SK-N-SH (cell line): ENCODE measurements at regions not wholly inside any gene's neighbourhood (a gene's known extent, or its start where the extent isn't known, plus 50 kb on each side); places are given as distances from the start of the nearest gene placed in this dataset.

Source experiments
- CTCF ChIA-PET: fragments of 300-600, 350-600 bp; formaldehyde crosslinking; extraction: SDS; loops from one replicate; lab custom pipeline; 2021; lab: Yijun Ruan, JAX
- POLR2A ChIA-PET: fragments of 350-600 bp; sonication (Branson Sonifier 250); formaldehyde crosslinking; extraction: SDS; loops from one replicate; lab custom pipeline; 2020; ENCODE audit warnings: antibody characterized with exemption, inconsistent platforms; lab: Yijun Ruan, JAX
- DNase-seq: peaks from one replicate; pipeline ENCODE4 v3.0.0; 2012
- H2AFZ ChIP-seq: fragments of 200-600 bp; sonication (generic); 2 replicates; pipeline ENCODE4 v1.8.1; 2016; ENCODE audit warnings: antibody characterized with exemption, mild to moderate bottlenecking, low read depth
- H3F3A ChIP-seq: fragments of 200-600 bp; sonication (generic); replicated peaks from 2 replicates; pipeline ENCODE3; 2016; ENCODE audit warnings: antibody characterized with exemption, mild to moderate bottlenecking; ENCODE audit not compliant: insufficient read depth
- H3K27ac ChIP-seq, 2 experiments: fragments of 200-500 bp in 1 of 2; fragments of 200-600 bp in 1 of 2; sonication (Bioruptor generic) in 1 of 2; sonication (generic), shearing (Covaris generic) in 1 of 2; 2 replicates each; pipeline versions ENCODE4 v1.5.1 to v1.6.1; 2014 to 2016; ENCODE audit warnings: low read depth in 2 of 2, inconsistent platforms in 1 of 2, low read length in 1 of 2, mild to moderate bottlenecking in 1 of 2, mixed read lengths in 1 of 2
- H3K27me3 ChIP-seq: fragments of 200-600 bp; sonication (generic), shearing (Covaris generic); 2 replicates; pipeline ENCODE4 v1.6.1; 2016; ENCODE audit warnings: mixed run types; ENCODE audit not compliant: insufficient read depth
- H3K36me3 ChIP-seq, 2 experiments: fragments of 200-500 bp in 1 of 2; fragments of 200-600 bp in 1 of 2; sonication (Bioruptor generic) in 1 of 2; sonication (generic) in 1 of 2; replicated peaks in 1 of 2; 2 replicates each; pipeline versions ENCODE3 to v1.5.1; 2014 to 2016; ENCODE audit warnings: low read length in 1 of 2, mild to moderate bottlenecking in 1 of 2; ENCODE audit not compliant: insufficient read depth in 2 of 2, control insufficient read depth in 1 of 2
- H3K4me1 ChIP-seq, 2 experiments: fragments of 200-500 bp in 1 of 2; fragments of 200-600 bp in 1 of 2; sonication (Bioruptor generic) in 1 of 2; sonication (generic), shearing (Covaris generic) in 1 of 2; 2 replicates each; pipeline versions ENCODE4 v1.5.1 to v1.6.1; 2014 to 2016; ENCODE audit warnings: low read depth in 1 of 2, low read length in 1 of 2, mixed run types in 1 of 2; ENCODE audit not compliant: insufficient read depth in 2 of 2, control insufficient read depth in 1 of 2
- H3K4me2 ChIP-seq: fragments of 200-600 bp; sonication (generic), shearing (Covaris generic); 2 replicates; pipeline ENCODE4 v1.6.1; 2017; ENCODE audit warnings: mixed run types
- H3K4me3 ChIP-seq, 2 experiments: fragments of 200-500 bp in 1 of 2; fragments of 200-600 bp in 1 of 2; sonication (Bioruptor generic) in 1 of 2; sonication (generic), shearing (Covaris generic) in 1 of 2; 2 replicates each; pipeline versions ENCODE4 v1.5.1 to v1.8.1; 2014 to 2016; ENCODE audit warnings: low read depth in 2 of 2, inconsistent platforms in 1 of 2, low read length in 1 of 2, mild to moderate bottlenecking in 1 of 2, mixed read lengths in 1 of 2, moderate library complexity in 1 of 2
- H3K79me2 ChIP-seq: fragments of 200-600 bp; sonication (generic); 2 replicates; pipeline ENCODE4 v1.8.1; 2017; ENCODE audit warnings: mild to moderate bottlenecking; ENCODE audit not compliant: insufficient read depth
- H3K9ac ChIP-seq: fragments of 200-600 bp; sonication (generic); 2 replicates; pipeline ENCODE4 v1.6.1; 2017; ENCODE audit warnings: mixed run types
- H3K9me2 ChIP-seq: fragments of 200-600 bp; sonication (generic); 2 replicates; pipeline ENCODE4 v1.6.1; 2017; ENCODE audit warnings: mixed run types
- H3K9me3 ChIP-seq: fragments of 200-600 bp; sonication (generic); 2 replicates; pipeline ENCODE4 v1.6.1; 2017; ENCODE audit warnings: mixed run types, mild to moderate bottlenecking, moderate library complexity
- H4K20me1 ChIP-seq: fragments of 200-600 bp; sonication (generic); 2 replicates; pipeline ENCODE4 v1.6.1; 2017; ENCODE audit warnings: mild to moderate bottlenecking, mixed run types; ENCODE audit not compliant: insufficient read depth
- CTCF ChIP-seq: fragments of 200-600 bp; sonication (generic); IDR thresholded peaks from 2 replicates; pipeline ENCODE4 v1.6.1; 2017; ENCODE audit warnings: antibody characterized with exemption, mild to moderate bottlenecking, moderate library complexity
- ELF1 ChIP-seq: IDR thresholded peaks from 2 replicates; pipeline ENCODE4 v1.4.0; 2012
- EP300 ChIP-seq, 2 experiments: IDR thresholded peaks; 2 replicates each; pipeline versions ENCODE4 v1.4.0 to v1.6.1; 2012; ENCODE audit warnings: borderline replicate concordance in 1 of 2, low read depth in 1 of 2, low read length in 1 of 2
- FOXJ3 ChIP-seq: sonication (generic); formaldehyde crosslinking; IDR thresholded peaks from 2 replicates; pipeline ENCODE4 v1.5.1; 2020; ENCODE audit warnings: mild to moderate bottlenecking, missing genetic modification reagents
- GABPA ChIP-seq: IDR thresholded peaks from 2 replicates; pipeline ENCODE4 v1.4.0; 2012; ENCODE audit warnings: low read depth, mild to moderate bottlenecking
- JUND ChIP-seq: IDR thresholded peaks from 2 replicates; pipeline ENCODE4 v1.4.0; 2012
- MAX ChIP-seq: IDR thresholded peaks from 2 replicates; pipeline ENCODE4 v1.4.0; 2012; ENCODE audit warnings: low read depth
- MEF2A ChIP-seq: IDR thresholded peaks from 2 replicates; pipeline ENCODE4 v1.4.0; 2012; ENCODE audit warnings: low read depth, borderline replicate concordance
- RAD21 ChIP-seq: IDR thresholded peaks from 2 replicates; pipeline ENCODE4 v1.6.1; 2012; ENCODE audit warnings: mild to moderate bottlenecking, low read length
- RCOR1 ChIP-seq: fragments of 150-350 bp; IDR thresholded peaks from 2 replicates; pipeline ENCODE4 v1.6.1; 2017; ENCODE audit warnings: antibody characterized with exemption, low read length
- REST ChIP-seq: IDR thresholded peaks from 2 replicates; pipeline ENCODE4 v1.6.1; 2012; ENCODE audit warnings: mild to moderate bottlenecking, low read depth, low read length, moderate library complexity
- RFX5 ChIP-seq: IDR thresholded peaks from 2 replicates; pipeline ENCODE4 v1.6.1; 2012; ENCODE audit warnings: mild to moderate bottlenecking, improper control_type of control experiment, low read length
- SMC3 ChIP-seq: IDR thresholded peaks from 2 replicates; pipeline ENCODE4 v1.6.1; 2012; ENCODE audit warnings: low read depth, low read length, improper control_type of control experiment
- TCF12 ChIP-seq: IDR thresholded peaks from 2 replicates; pipeline ENCODE4 v1.4.0; 2012
- YY1 ChIP-seq: IDR thresholded peaks from 2 replicates; pipeline ENCODE4 v1.4.0; 2012; ENCODE audit warnings: low read depth, mild to moderate bottlenecking
- WGBS: methylation state at CpG from one replicate; pipeline ENCODE4 v1.1.6; 2017; ENCODE audit warnings: low lambda C conversion rate; 5-methylcytosine and 5-hydroxymethylcytosine counted together
- TF ChIP-seq, protein P1 (sequence below): IDR thresholded peaks from 2 replicates; pipeline ENCODE4 v1.4.0; 2012; ENCODE audit warnings: low read depth, borderline replicate concordance

DNA sequence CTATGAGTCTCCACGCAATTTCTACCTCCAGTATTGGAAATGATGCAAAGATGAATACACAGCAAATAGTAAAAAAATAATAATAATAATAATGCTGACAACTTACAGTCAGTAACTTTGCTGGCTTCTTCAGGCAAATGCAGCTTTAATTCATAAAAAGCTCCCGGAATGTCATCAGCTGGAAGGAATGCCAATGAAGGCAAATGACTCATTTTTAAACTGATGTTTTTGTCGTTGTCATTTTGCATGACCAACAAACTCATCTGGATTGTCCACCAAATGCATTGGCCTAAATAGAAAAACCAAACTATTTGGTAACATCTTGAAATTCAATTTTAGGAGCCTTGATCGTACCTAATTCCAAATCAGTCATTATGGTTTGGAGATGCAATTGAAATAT lies 217.1 kb downstream of the ALDH8A1 start (continued):
- TF ChIP-seq RAD21: no peak
- TF ChIP-seq YY1: no peak

- Histone ChIP-seq H3K9me2 (no peaks in the 10 kb centered on the region), H3K4me2 (no peak overlapping the region), H3K27me3 (no peaks in the 10 kb centered on the region), H3K79me2 (no peaks in the 10 kb centered on the region), H3K36me3 (no peaks in the 10 kb centered on the region), H2AFZ (no peak overlapping the region), H3K9ac (no peak overlapping the region), H4K20me1 (no peaks in the 10 kb centered on the region), H3K4me3 (no peak overlapping the region), H3K27ac (no peak overlapping the region), H3K9me3 (no peaks in the 10 kb centered on the region), H3K4me1 (peaks cover 0 to 9% of the 10 kb centered on the region in 2 experiments; a peak in 2 of 4 replicates), H3F3A (no peaks in the 10 kb centered on the region)
- 71% methylated on average over 1 of the region's 1 CpG for WGBS
- ChIA-PET POLR2A (no interaction called here), CTCF (no interaction called here)
- DNase-seq: no peak
- TF ChIP-seq RCOR1 (no peak), MEF2A (no peak), YY1 (no peak), MAX (no peak), REST (no peak), JUND (no peak), CTCF (no peak), SMC3 (no peak), RAD21 (no peak), FOXJ3 (CRISPR knock-in tag) (no peak), EP300 (IDR thresholded peaks at IDR 0.05; ENCODE audit: borderline replicate concordance in 1 of 2, low read depth in 1 of 2, low read length in 1 of 2) (no peak), RFX5 (no peak), GABPA (no peak), TCF12 (no peak), ELF1 (no peak)
- TF ChIP-seq, protein P1, sequence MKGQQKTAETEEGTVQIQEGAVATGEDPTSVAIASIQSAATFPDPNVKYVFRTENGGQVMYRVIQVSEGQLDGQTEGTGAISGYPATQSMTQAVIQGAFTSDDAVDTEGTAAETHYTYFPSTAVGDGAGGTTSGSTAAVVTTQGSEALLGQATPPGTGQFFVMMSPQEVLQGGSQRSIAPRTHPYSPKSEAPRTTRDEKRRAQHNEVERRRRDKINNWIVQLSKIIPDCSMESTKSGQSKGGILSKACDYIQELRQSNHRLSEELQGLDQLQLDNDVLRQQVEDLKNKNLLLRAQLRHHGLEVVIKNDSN: no peak
These were observed 218.3 kb downstream of the ALDH8A1 start for GRCh38 chr6:134731615-134732014.
